ENCODE measurements at regions not wholly inside any gene's neighbourhood (a gene's known extent, or its start where the extent isn't known, plus 50 kb on each side); places are given as distances from the start of the nearest gene placed in this dataset.

- Mint-ChIP-seq H3K27me3 (peaks cover 7% of the 10 kb centered on the region), H3K9me3 (ENCODE audit: low read depth) (no peaks in the 10 kb centered on the region), H3K27ac (no peak overlapping the region), H3K4me3 (no peak overlapping the region), H3K36me3 (no peaks in the 10 kb centered on the region), H3K4me1 (ENCODE audit: low read depth) (no peaks in the 10 kb centered on the region)
These were observed 404.0 kb downstream of the TLE4 start for GRCh38 chr9:79975621-79976256.

DNA sequence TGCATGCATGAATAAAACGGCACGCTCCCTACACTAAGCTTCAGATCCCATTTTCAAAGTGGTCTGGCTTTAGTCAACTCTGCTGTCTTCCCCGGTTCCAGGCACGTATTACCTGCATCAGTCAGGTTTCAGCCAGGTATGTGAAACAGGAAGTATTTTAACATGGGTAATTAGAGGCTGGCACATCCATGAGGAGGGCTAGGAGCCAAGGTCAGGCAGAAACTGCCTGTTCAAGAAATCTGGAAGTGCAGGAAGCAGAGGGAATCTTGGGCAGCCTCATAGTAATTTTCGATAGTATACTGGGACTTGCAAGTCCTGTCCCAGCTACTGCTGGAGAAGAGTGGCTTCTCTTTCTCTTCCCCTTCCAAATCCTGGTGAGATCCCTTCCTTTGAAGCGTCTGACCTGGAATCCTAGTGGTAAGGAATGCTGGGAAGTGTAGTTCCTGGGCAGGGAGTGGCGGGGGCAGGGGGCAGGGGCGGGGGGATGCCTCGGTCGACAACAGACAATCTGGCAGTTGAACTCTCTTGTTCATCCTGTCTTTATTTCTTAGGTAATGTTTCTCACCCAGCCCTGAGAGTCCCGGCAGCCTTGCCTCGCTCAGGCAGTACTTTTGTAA, 403.1 kb downstream of the TLE4 start:
- Mint-ChIP-seq H3K36me3 (no peaks in the 10 kb centered on the region), H3K4me3 (no peak overlapping the region), H3K4me1 (ENCODE audit: low read depth) (no peaks in the 10 kb centered on the region), H3K27ac (no peak overlapping the region), H3K9me3 (ENCODE audit: low read depth) (no peaks in the 10 kb centered on the region), H3K27me3 (peaks cover 5% of the 10 kb centered on the region)

DNA sequence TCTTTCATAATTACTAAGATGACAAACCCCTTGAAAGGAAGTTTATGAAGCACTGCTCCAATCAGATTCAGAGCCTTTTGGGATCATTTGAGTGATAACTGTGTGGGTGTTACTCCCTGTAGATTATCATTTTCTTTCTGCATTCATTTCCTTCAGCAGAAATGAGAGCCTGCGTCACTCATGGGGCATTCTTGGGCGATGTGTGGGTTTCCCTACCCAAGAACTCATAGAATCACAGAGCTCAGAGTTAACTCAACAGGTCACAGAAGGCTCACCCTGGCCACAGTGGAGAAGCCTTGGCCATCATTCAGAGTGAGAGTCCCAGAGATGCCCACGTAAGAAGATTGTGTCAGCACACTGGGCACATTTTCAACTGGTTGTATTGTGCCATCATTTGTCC, 401.9 kb downstream of the TLE4 start:
- Mint-ChIP-seq H3K36me3 (no peaks in the 10 kb centered on the region), H3K4me3 (no peak overlapping the region), H3K9me3 (ENCODE audit: low read depth) (no peaks in the 10 kb centered on the region), H3K27me3 (peaks cover 7% of the 10 kb centered on the region), H3K4me1 (ENCODE audit: low read depth) (no peaks in the 10 kb centered on the region), H3K27ac (no peak overlapping the region)

- Mint-ChIP-seq H3K27me3 (peaks cover 11% of the 10 kb centered on the region), H3K4me3 (no peak overlapping the region), H3K9me3 (ENCODE audit: low read depth) (no peaks in the 10 kb centered on the region)
These were observed 398.3 kb downstream of the TLE4 start for GRCh38 chr9:79970146-79970425.

GRCh38 chr9:79969393-79970145, 397.8 kb downstream of the TLE4 start:
- H3K27ac Mint-ChIP-seq, result no peak overlapping the region
- H3K9me3 Mint-ChIP-seq (ENCODE audit: low read depth), result no peaks in the 10 kb centered on the region

More at GRCh38 chr9:79970146-79970425, 398.3 kb downstream of the TLE4 start:
- Mint-ChIP-seq H3K36me3 (no peaks in the 10 kb centered on the region), H3K27ac (no peak overlapping the region), H3K4me1 (ENCODE audit: low read depth) (no peaks in the 10 kb centered on the region)

GRCh38 chr9:79968533-79968932, 396.8 kb downstream of the TLE4 start:
- H3K4me3 Mint-ChIP-seq, result no peak overlapping the region
- H3K27me3 Mint-ChIP-seq, result peaks cover 11% of the 10 kb centered on the region
- H3K4me1 Mint-ChIP-seq (ENCODE audit: low read depth), result no peaks in the 10 kb centered on the region
- no peak overlapping the region for H3K27ac Mint-ChIP-seq
- H3K36me3 Mint-ChIP-seq, result no peaks in the 10 kb centered on the region
- H3K9me3 Mint-ChIP-seq (ENCODE audit: low read depth), result no peaks in the 10 kb centered on the region

More at GRCh38 chr9:79969393-79970145, 397.8 kb downstream of the TLE4 start:
- Mint-ChIP-seq H3K4me3 (no peak overlapping the region), H3K36me3 (no peaks in the 10 kb centered on the region), H3K4me1 (ENCODE audit: low read depth) (no peaks in the 10 kb centered on the region), H3K27me3 (peaks cover 11% of the 10 kb centered on the region)

GRCh38 chr9:79962836-79963235, 391.1 kb downstream of the TLE4 start:
- H3K9me3 Mint-ChIP-seq (ENCODE audit: low read depth), result no peaks in the 10 kb centered on the region
- no peaks in the 10 kb centered on the region for H3K4me1 Mint-ChIP-seq (ENCODE audit: low read depth)
- H3K4me3 Mint-ChIP-seq, result no peak overlapping the region
- no peaks in the 10 kb centered on the region for H3K36me3 Mint-ChIP-seq
- peaks cover 5% of the 10 kb centered on the region for H3K27me3 Mint-ChIP-seq
- H3K27ac Mint-ChIP-seq, result no peak overlapping the region

DNA sequence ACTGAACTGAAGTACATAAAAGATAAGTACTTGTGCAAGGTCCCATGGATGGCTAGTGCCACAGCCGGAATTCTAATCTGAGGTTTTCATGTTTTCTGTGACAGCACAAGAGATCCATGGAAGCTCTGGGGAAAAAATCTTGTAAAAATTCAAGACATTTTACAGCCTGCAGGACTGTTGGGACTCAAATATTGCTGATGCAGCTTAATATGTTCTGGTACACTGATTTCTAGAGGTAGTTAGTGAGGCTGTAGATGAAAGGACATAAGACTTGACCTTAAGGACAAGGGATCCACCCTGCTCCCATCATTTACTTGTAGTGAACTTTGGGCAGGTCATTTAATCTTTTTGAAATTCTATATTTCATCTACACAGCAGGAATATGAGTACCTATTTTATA, 390.4 kb downstream of the TLE4 start:
- H3K27me3 Mint-ChIP-seq, result peaks cover 5% of the 10 kb centered on the region
- no peak overlapping the region for H3K27ac Mint-ChIP-seq
- no peaks in the 10 kb centered on the region for H3K9me3 Mint-ChIP-seq (ENCODE audit: low read depth)
- no peaks in the 10 kb centered on the region for H3K4me1 Mint-ChIP-seq (ENCODE audit: low read depth)
- H3K36me3 Mint-ChIP-seq, result no peaks in the 10 kb centered on the region
- no peak overlapping the region for H3K4me3 Mint-ChIP-seq

DNA sequence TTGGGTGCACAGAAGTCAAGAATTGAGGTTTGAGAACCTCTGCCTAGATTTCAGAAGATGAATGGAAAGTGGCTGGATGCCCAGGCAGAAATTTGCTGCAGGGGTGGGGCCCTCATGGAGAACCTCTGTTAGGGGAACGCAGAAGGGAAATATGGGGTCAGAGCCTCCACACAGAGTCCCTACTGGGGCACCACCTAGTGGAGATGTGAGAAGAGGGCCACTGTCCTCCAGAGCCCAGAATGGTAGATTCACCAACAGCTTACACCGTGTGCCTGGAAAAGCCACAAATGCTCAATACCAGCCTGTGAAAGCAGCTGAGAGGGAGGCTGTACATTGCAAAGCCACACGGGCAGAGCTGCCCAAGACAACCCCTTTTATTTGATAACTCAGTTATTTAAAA, 383.5 kb downstream of the TLE4 start:
- H3K9me3 Mint-ChIP-seq (ENCODE audit: low read depth), result peaks cover 6% of the 10 kb centered on the region
- H3K27me3 Mint-ChIP-seq, result no peaks in the 10 kb centered on the region
- H3K4me1 Mint-ChIP-seq (ENCODE audit: low read depth), result no peaks in the 10 kb centered on the region
- H3K27ac Mint-ChIP-seq, result no peak overlapping the region
- H3K4me3 Mint-ChIP-seq, result no peak overlapping the region
- peaks cover 6% of the 10 kb centered on the region for H3K36me3 Mint-ChIP-seq

DNA sequence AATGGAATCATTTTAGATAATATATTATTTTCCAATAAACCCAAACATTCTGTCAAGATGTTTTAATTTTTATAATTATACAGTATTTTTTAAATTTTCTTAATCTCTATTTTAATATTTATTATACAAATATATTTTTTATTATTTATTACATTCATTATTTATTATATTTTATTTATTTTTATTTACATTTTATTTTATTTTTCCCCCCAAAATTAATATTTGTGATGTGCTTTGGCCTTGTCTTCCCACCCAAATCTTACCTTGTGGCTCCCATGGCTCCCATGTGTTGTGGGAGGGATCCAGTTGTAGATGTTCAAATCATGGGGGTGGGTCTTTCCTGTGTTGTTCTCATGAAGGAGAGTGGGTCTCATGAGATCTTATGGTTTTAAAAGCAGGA, 382.1 kb downstream of the TLE4 start:
- Mint-ChIP-seq H3K27me3 (no peaks in the 10 kb centered on the region), H3K27ac (no peak overlapping the region), H3K36me3 (peaks cover 6% of the 10 kb centered on the region), H3K4me3 (no peak overlapping the region), H3K9me3 (ENCODE audit: low read depth) (peaks cover 6% of the 10 kb centered on the region), H3K4me1 (ENCODE audit: low read depth) (no peaks in the 10 kb centered on the region)

DNA sequence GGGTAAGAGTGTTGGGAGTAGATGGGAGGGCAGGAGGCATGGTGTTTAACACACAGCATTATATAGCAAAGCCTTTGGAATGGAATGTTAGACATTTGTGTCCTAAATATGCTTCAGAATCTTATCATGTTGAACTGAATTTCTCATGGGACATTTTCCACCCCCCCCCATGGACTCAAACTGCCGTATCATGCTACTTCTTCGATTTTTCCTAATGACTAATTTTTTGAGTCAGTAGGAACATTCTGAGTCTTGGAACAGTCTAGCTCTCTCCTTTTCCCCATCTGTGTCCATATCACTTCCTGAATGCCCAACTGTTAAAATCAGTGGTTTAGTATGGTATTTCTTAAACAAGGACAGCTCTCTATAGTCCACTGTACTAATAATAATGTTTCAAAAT, 380.6 kb downstream of the TLE4 start:
- Mint-ChIP-seq H3K9me3 (ENCODE audit: low read depth) (peaks cover 6% of the 10 kb centered on the region), H3K36me3 (peaks cover 6% of the 10 kb centered on the region), H3K27ac (no peak overlapping the region), H3K4me1 (ENCODE audit: low read depth) (no peaks in the 10 kb centered on the region), H3K27me3 (no peaks in the 10 kb centered on the region), H3K4me3 (no peak overlapping the region)

DNA sequence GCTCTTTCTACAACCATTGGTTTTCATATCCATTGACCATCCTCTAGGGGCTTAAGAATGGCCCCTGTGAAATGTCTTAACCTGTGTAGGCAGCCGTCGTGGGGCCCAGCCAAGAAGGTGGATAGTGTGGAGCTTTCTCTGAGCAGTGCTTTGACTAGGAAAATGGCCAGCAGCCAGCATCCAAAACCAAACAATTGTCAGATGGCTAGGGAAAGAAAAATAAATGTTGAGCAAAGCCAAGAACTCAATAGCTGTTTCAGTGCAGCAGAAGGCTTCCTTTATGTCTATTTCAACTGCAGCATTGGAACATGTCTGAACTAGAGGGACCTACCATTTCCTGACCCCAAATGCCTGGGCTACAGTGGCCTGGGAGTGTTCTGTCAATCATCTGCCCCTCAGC, 374.9 kb downstream of the TLE4 start:
- no peak overlapping the region for H3K4me3 Mint-ChIP-seq
- H3K9me3 Mint-ChIP-seq (ENCODE audit: low read depth), result no peaks in the 10 kb centered on the region
- H3K27me3 Mint-ChIP-seq, result no peaks in the 10 kb centered on the region
- H3K4me1 Mint-ChIP-seq (ENCODE audit: low read depth), result no peaks in the 10 kb centered on the region
- no peaks in the 10 kb centered on the region for H3K36me3 Mint-ChIP-seq
- no peak overlapping the region for H3K27ac Mint-ChIP-seq

GRCh38 chr9:79945495-79945894, 373.7 kb downstream of the TLE4 start:
- Mint-ChIP-seq H3K36me3 (no peaks in the 10 kb centered on the region), H3K4me3 (no peak overlapping the region), H3K4me1 (ENCODE audit: low read depth) (no peaks in the 10 kb centered on the region), H3K27me3 (no peaks in the 10 kb centered on the region), H3K9me3 (ENCODE audit: low read depth) (no peaks in the 10 kb centered on the region), H3K27ac (no peak overlapping the region)

- H3K36me3 Mint-ChIP-seq, result no peaks in the 10 kb centered on the region
- no peak overlapping the region for H3K4me3 Mint-ChIP-seq
- H3K4me1 Mint-ChIP-seq (ENCODE audit: low read depth), result no peaks in the 10 kb centered on the region
- H3K9me3 Mint-ChIP-seq (ENCODE audit: low read depth), result no peaks in the 10 kb centered on the region
- no peaks in the 10 kb centered on the region for H3K27me3 Mint-ChIP-seq
- H3K27ac Mint-ChIP-seq, result no peak overlapping the region
These were observed 373.3 kb downstream of the TLE4 start for GRCh38 chr9:79945016-79945415.

DNA sequence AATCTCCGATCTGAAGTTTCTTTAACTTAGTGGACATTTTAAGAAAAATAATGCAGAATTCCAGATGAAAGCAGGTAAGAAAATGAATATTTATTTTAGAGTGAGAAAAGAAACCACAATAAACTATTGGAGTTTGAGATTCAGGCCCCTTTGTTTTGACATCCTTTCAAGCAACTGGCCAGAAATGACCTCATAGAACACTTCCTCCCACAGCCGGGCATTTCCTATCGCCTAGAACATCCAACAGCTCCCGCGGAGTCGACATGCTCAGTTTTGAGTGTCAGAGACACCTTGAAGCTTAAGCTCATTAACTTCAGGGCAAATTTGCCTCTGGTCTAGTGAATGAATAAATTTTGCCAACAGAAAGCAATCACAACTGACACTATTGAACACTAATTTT, 369.2 kb downstream of the TLE4 start:
- Mint-ChIP-seq H3K36me3 (peaks cover 2% of the 10 kb centered on the region), H3K27me3 (no peaks in the 10 kb centered on the region), H3K27ac (no peak overlapping the region), H3K9me3 (ENCODE audit: low read depth) (no peaks in the 10 kb centered on the region), H3K4me1 (ENCODE audit: low read depth) (no peaks in the 10 kb centered on the region), H3K4me3 (no peak overlapping the region)

DNA sequence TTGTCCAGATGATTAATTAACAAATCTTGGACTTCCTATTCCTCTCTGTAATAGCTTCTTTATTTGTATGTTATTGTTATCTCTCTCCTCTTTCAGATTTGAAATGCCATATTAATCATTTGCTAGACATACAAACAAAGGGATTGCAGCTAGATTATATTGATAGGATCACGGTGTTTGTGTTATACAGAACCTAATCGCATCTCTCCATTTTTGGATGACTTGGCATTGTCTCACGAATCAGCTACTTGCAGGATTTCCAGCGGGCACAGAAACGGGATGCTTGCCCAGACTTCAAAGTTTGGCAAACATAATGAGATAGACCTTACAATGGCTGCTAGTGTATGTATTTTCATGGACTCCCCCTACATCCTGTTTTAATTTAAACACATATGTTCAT, 368.1 kb downstream of the TLE4 start:
- H3K27ac Mint-ChIP-seq, result no peak overlapping the region
- no peaks in the 10 kb centered on the region for H3K27me3 Mint-ChIP-seq
- H3K9me3 Mint-ChIP-seq (ENCODE audit: low read depth), result no peaks in the 10 kb centered on the region
- H3K4me3 Mint-ChIP-seq, result no peak overlapping the region
- H3K36me3 Mint-ChIP-seq, result peaks cover 2% of the 10 kb centered on the region
- H3K4me1 Mint-ChIP-seq (ENCODE audit: low read depth), result no peaks in the 10 kb centered on the region
